GM18951 (cell line): ENCODE measurements at regions not wholly inside any gene's neighbourhood (a gene's known extent, or its start where the extent isn't known, plus 50 kb on each side); places are given as distances from the start of the nearest gene placed in this dataset.
"Not testable (repeated sequence)": the region's sequence is repeated elsewhere in the genome, so short reads cannot be mapped to it uniquely, and the experiment has no call there.

Experiments used
- POLR2A ChIP-seq: IDR thresholded peaks from 4 replicates; pipeline ENCODE4 v1.6.1; 2011; ENCODE audit warnings: mild to moderate bottlenecking; ENCODE audit not compliant: insufficient read length, insufficient read depth; ENCODE audit errors: extremely low read depth
- in situ Hi-C: fragments of 300-500 bp; cut with MboI; formaldehyde crosslinking; loops from one replicate; pipeline ENCODE4 v1.12.0; 2022; ENCODE audit warnings: low sequenced_read_pairs, mixed read lengths, inconsistent platforms; ENCODE audit not compliant: unreplicated experiment

DNA sequence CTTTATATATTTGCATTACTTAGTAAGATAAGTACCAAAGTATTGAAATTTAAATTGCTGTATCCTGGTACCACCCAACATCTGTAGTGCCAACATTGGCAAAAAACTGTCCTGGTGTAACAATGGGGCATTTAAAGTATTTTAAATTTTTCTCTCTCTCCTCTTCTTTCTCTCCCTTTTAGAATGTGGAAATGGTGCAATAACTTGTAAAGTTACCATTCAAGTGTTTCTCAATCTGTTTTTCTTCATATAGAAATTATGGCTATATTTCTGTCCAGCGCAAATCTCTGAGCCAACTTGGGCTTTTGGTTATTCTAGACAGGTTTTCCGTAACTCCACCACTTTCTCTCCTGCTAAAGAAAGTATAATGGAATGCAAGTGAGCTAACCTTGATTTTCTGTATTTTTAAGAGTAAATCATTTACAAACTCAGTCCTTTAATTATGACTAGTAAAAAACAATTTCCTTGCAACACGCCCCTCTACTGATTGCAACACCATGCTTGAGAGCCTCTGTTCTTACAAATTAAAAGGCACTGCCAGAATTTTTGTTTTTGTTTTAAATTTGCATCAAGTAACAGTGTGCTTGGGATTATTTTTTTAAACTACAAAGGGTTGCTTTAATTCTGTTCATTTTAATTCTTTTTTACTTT is 324.2 kb upstream of the CITED2 start:
- no peak for TF ChIP-seq POLR2A
- in situ Hi-C loops = no loop called here

GRCh38 chr6:139697856-139698255 is 323.4 kb upstream of the CITED2 start:
- in situ Hi-C loops = not testable (repeated sequence)

- in situ Hi-C loops = not testable (repeated sequence)
These were observed 322.5 kb upstream of the CITED2 start for GRCh38 chr6:139696991-139697390.

GRCh38 chr6:139695361-139695760 is 320.9 kb upstream of the CITED2 start:
- in situ Hi-C loops = no loop called here
- no peak for TF ChIP-seq POLR2A

DNA sequence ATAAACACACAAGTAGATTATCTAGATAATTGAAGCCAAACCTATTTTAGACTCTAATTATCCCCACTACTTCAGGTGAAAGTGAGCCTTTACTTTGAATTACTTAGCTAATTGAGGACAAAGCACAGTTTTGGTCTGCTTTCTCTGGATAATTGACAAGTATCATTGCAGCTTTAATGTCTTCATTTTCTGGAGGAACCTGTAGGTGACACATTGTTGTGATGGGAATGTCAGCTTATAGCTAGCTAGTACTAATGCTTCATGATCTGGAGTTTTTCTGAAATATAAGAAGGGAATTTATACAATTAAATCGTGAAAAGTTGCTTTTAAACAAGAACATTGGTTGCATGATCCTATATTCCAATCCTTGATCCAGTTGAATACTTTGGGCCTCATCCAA is 319.3 kb upstream of the CITED2 start:
- in situ Hi-C loops = no loop called here
- TF ChIP-seq POLR2A = no peak

DNA sequence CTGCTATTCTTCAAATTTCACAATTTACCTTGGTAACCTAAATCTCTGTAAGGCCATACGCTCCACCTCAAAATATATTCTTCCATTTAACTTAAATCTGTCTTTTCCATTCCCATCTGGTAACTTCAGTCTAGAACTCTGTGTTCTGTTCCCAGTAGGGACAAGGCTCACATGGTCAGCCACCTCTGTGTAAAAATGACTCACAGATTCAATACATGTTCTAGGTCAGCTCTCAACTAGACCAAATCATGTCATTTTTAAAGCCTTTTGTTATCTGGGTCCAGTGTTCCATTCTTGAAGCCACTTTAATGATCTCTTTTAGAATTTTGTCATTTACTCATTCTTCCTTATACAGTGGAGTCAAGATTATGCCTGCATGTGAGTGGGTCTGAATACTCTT is 315.6 kb upstream of the CITED2 start:
- no peak for TF ChIP-seq POLR2A
- in situ Hi-C loops = no loop called here

DNA sequence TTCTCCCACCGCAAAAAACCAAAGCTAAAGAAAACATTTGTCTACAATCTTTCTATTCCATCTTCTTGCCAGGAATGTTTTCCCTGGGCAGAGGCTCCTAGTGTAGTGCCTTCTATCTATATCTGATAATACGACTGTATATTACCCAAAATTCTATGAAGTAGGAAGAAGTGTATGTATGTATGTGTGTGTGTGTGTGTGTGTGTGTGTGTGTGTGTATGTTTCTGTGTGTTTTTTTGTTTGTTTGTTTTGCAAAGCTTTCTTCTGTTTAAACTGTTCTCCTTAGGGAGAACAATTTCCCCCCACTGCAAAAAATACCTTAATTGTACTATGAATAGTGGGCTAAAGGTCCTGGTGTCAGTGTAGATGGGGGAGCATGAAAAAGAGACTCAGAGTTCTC is 312.6 kb upstream of the CITED2 start:
- no peak for TF ChIP-seq POLR2A
- in situ Hi-C loops = no loop called here

- TF ChIP-seq POLR2A = no peak
These were observed 311.9 kb upstream of the CITED2 start for GRCh38 chr6:139686308-139686707.

GRCh38 chr6:139685009-139685408 is 310.6 kb upstream of the CITED2 start:
- in situ Hi-C loops = no loop called here
- TF ChIP-seq POLR2A = no peak

More at GRCh38 chr6:139686308-139686707, 311.9 kb upstream of the CITED2 start:
- in situ Hi-C loops = no loop called here

- in situ Hi-C loops = no loop called here
- TF ChIP-seq POLR2A = no peak
These were observed 306.4 kb upstream of the CITED2 start for GRCh38 chr6:139680819-139681218.

DNA sequence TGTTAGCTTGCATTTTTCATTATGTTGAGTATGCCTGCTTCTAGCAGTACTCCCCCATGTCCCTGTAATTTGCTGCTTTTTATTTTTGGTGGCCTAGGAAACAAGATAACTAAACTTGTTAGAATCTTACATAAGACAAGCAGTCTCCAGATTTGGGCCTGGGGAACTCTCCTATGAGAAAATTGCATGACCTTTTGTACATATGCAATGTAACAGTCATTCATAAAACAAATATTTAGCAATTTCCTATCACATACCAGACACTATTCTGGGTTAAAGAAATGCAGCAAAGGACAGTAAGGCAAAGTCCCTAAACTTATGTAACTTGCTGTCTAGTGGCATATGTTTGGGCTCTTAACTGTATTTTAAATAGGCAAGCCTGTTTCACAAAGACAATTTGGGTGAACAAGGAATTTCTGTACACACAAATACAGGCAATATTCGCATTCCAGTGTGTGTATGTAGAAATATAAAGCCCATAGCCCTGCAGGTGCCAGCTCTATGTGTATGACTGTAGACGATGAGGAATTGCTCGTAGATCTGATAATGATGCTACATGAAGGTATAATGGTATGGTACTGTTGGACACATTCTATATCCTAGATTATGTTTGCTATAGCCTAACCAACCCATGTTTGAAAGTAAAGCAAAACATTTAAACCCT is 305.2 kb upstream of the CITED2 start:
- in situ Hi-C loops = no loop called here

DNA sequence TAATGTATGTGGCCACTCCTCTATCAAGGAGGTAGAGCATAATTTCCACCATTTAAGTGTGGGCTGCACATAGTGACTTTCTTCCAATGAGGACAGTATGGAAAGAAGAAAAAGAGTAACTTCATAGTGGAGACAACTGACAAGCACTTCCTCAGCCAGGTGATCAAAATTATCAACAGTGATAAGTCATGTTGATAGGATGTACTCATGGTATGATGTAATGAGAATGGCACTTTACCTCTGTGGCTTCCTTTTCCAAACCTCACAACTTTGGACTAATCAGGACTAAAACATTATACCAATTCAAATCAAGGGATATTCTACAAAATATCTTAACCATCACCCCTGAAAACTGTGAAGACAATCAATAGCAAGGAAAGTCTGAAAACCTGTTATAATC is 302.3 kb upstream of the CITED2 start:
- in situ Hi-C loops = no loop called here
- no peak for TF ChIP-seq POLR2A

More for the DNA sequence above, 305.2 kb upstream of the CITED2 start:
- no peak for TF ChIP-seq POLR2A

DNA sequence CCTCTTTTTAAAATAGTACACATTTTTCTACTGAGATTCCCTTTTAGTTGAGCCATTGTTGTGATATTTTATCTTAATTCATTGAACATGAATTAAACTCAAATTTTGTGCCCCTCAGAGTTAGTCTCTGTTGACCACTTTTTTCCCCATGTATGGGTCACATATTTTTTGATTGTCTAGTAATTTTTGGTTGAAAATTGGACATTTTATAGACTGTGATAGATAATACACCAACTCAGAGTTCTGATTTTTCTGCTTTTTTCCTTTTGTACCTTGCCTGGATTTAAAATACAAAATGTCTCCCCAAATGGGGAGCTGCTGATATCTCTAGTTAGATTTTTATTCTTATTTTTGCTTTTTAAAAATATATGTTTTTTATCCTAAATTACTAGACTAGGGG is 291.8 kb upstream of the CITED2 start:
- in situ Hi-C loops = no loop called here
- no peak for TF ChIP-seq POLR2A

DNA sequence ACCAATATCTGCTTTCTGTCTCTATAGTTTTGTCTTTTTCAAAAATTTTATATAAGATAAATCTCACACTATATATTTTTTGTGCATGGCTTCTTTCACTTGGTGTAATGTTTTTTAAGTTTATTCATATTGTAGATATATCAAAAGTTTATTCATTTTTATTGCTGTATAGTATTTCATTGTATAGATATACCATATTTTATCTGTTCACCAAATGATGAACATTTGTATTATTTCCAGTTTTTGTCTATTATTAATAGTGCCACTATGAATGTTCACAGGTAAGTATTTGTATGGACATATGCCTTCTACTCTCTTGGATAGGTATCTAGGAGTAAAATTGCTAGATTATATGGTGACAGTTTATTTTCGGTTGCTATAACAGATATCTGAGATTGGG is 289.5 kb upstream of the CITED2 start:
- no peak for TF ChIP-seq POLR2A
- in situ Hi-C loops = no loop called here

DNA sequence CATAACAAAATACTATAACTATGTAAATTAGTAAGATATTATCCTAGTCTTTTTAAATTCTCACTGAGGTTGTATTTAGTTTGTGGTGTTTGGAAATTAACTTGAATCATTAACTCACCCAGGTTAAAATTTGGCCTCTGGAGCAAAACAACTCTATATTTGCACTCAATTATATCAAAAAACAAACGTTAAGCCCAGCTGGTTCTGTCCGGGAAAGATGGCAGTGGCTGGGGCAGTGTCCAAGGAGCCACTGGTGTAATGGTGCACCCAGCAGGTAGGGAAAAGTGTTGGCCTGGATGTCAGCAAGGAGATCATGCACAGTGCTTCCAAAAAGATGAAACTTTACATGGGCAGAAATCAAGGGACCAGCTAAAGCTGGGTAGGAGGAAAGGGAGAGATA is 285.3 kb upstream of the CITED2 start:
- in situ Hi-C loops = no loop called here
- no peak for TF ChIP-seq POLR2A

DNA sequence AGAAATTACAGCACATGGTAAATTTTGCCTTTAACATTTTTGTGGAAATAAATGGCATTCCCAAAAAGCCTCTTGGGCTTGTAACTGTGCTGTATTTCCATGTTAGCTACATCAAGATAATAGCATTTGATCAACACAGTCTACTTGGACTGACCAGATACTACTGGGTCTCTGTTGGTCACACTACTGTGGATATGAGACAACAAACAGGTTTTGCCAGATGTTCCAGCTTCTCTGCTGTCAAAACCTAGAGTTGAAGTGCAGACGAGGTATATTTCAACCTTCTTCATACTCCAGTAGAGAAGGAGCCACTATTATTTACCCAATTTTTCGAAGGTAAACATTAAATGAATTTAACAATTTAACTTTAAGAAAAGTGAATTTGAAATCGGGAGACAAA is 284.7 kb upstream of the CITED2 start:
- in situ Hi-C loops = no loop called here
- no peak for TF ChIP-seq POLR2A
